CD8-positive, alpha-beta memory T cell (primary cell): ENCODE measurements at regions not wholly inside any gene's neighbourhood (a gene's known extent, or its start where the extent isn't known, plus 50 kb on each side); places are given as distances from the start of the nearest gene placed in this dataset.

Source experiments
- CTCF ChIA-PET: fragments of 350-600 bp; sonication (Branson Sonifier 250); formaldehyde crosslinking; loops from one replicate; lab custom pipeline; 2021; ENCODE audit warnings: antibody characterized with exemption; lab: Charles Lee
- POLR2A ChIA-PET: fragments of 350-600 bp; sonication (Branson Sonifier 250); formaldehyde crosslinking; loops from one replicate; lab custom pipeline; 2021; ENCODE audit warnings: antibody characterized with exemption; lab: Charles Lee
- DNase-seq, 5 donors: peaks; one replicate each; pipeline versions ENCODE4 v3.0.0 to v3.0.0-alpha.2; 2020 to 2022; ENCODE audit warnings: mixed read lengths in 1 of 5
- H3K27ac ChIP-seq: one replicate; pipeline ENCODE4 v1.7.0; 2013; ENCODE audit warnings: low read depth, mild to moderate bottlenecking, low read length, moderate library complexity
- H3K27me3 ChIP-seq: 2 replicates; pipeline ENCODE4 v1.7.0; 2013; ENCODE audit warnings: low read length, mild to moderate bottlenecking; ENCODE audit not compliant: insufficient read depth, poor library complexity, severe bottlenecking
- H3K36me3 ChIP-seq: 2 replicates; pipeline ENCODE4 v1.7.0; 2013; ENCODE audit warnings: mild to moderate bottlenecking, low read length, moderate library complexity; ENCODE audit not compliant: insufficient read depth
- H3K4me1 ChIP-seq: 2 replicates; pipeline ENCODE4 v1.7.0; 2013; ENCODE audit warnings: mild to moderate bottlenecking, low read length, moderate library complexity; ENCODE audit not compliant: insufficient read depth
- H3K4me3 ChIP-seq: 2 replicates; pipeline ENCODE4 v1.7.0; 2013; ENCODE audit warnings: mild to moderate bottlenecking, low read length
- H3K9me3 ChIP-seq: 2 replicates; pipeline ENCODE4 v1.7.0; 2013; ENCODE audit warnings: mild to moderate bottlenecking, low read length
- H3K27ac Mint-ChIP-seq, 8 donors: one replicate each; pipeline ENCODE4 v1.8.0; 2020 to 2021; ENCODE audit warnings: mixed read lengths in 8 of 8, mild to moderate bottlenecking in 6 of 8, inconsistent platforms in 3 of 8, moderate library complexity in 3 of 8
- H3K27me3 Mint-ChIP-seq, 2 donors: one replicate each; pipeline ENCODE4 v1.8.0; 2020 to 2021; ENCODE audit warnings: mixed read lengths in 2 of 2, mild to moderate bottlenecking in 1 of 2, moderate library complexity in 1 of 2
- H3K36me3 Mint-ChIP-seq, 3 donors: one replicate each; pipeline ENCODE4 v1.8.0; 2020 to 2021; ENCODE audit warnings: mixed read lengths in 3 of 3, inconsistent platforms in 1 of 3, mild to moderate bottlenecking in 1 of 3
- H3K4me1 Mint-ChIP-seq, 3 donors: one replicate each; pipeline ENCODE4 v1.8.0; 2020 to 2021; ENCODE audit warnings: mixed read lengths in 3 of 3, inconsistent platforms in 1 of 3, mild to moderate bottlenecking in 1 of 3
- H3K4me3 Mint-ChIP-seq, 7 donors: one replicate each; pipeline ENCODE4 v1.8.0; 2020 to 2021; ENCODE audit warnings: mixed read lengths in 7 of 7, mild to moderate bottlenecking in 6 of 7, moderate library complexity in 4 of 7, inconsistent platforms in 2 of 7
- H3K9me3 Mint-ChIP-seq, 5 donors: one replicate each; pipeline ENCODE4 v1.8.0; 2020 to 2022; ENCODE audit warnings: mixed read lengths in 5 of 5, mild to moderate bottlenecking in 3 of 5, moderate library complexity in 2 of 5, inconsistent platforms in 1 of 5

GRCh38 chr5:115360046-115360685 lies 63.7 kb upstream of the CCDC112 start:
- no peaks in the 10 kb centered on the region for H3K4me1 Mint-ChIP-seq
- H3K36me3 Mint-ChIP-seq = no peaks in the 10 kb centered on the region
- H3K4me3 Mint-ChIP-seq = no peak overlapping the region
- Histone ChIP-seq H3K9me3 (no peaks in the 10 kb centered on the region), H3K4me3 (no peak overlapping the region), H3K27me3 (no peaks in the 10 kb centered on the region), H3K27ac (no peak overlapping the region), H3K36me3 (no peaks in the 10 kb centered on the region), H3K4me1 (no peaks in the 10 kb centered on the region)
- H3K27me3 Mint-ChIP-seq = peaks cover 2 to 19% of the 10 kb centered on the region in 2 donors
- POLR2A ChIA-PET = no interaction called here
- CTCF ChIA-PET = no interaction called here
- no peaks in the 10 kb centered on the region for H3K9me3 Mint-ChIP-seq
- no peak for DNase-seq
- no peak overlapping the region for H3K27ac Mint-ChIP-seq

GRCh38 chr5:115355767-115356381 lies 59.4 kb upstream of the CCDC112 start:
- ChIA-PET CTCF (no interaction called here), POLR2A (no interaction called here)
- Histone ChIP-seq H3K27me3 (no peaks in the 10 kb centered on the region), H3K4me1 (no peaks in the 10 kb centered on the region), H3K4me3 (no peak overlapping the region), H3K9me3 (no peaks in the 10 kb centered on the region), H3K36me3 (no peaks in the 10 kb centered on the region), H3K27ac (no peak overlapping the region)
- Mint-ChIP-seq H3K27ac (no peak overlapping the region), H3K4me3 (no peak overlapping the region), H3K9me3 (peaks cover 0 to 1% (median 0%) of the 10 kb centered on the region in 5 donors), H3K36me3 (no peaks in the 10 kb centered on the region), H3K4me1 (no peaks in the 10 kb centered on the region), H3K27me3 (peaks cover 4 to 42% of the 10 kb centered on the region in 2 donors)
- no peak for DNase-seq

- POLR2A ChIA-PET = no interaction called here
Observed at GRCh38 chr5:115355095-115355494, 58.6 kb upstream of the CCDC112 start.

GRCh38 chr5:115354246-115354645 lies 57.8 kb upstream of the CCDC112 start:
- no peak for DNase-seq
- Mint-ChIP-seq H3K27me3 (peaks cover 7 to 51% of the 10 kb centered on the region in 2 donors), H3K27ac (no peak overlapping the region), H3K4me1 (no peaks in the 10 kb centered on the region), H3K4me3 (no peak overlapping the region), H3K9me3 (peaks cover 0 to 1% (median 0%) of the 10 kb centered on the region in 5 donors), H3K36me3 (no peaks in the 10 kb centered on the region)
- Histone ChIP-seq H3K27ac (no peak overlapping the region), H3K27me3 (no peaks in the 10 kb centered on the region), H3K9me3 (no peaks in the 10 kb centered on the region), H3K4me1 (no peaks in the 10 kb centered on the region), H3K36me3 (no peaks in the 10 kb centered on the region), H3K4me3 (no peak overlapping the region)
- POLR2A ChIA-PET = no interaction called here
- CTCF ChIA-PET = no interaction called here

More at GRCh38 chr5:115355095-115355494, 58.6 kb upstream of the CCDC112 start:
- H3K27ac ChIP-seq = no peak overlapping the region
- H3K4me3 ChIP-seq = no peak overlapping the region
- no peaks in the 10 kb centered on the region for H3K27me3 ChIP-seq
- no peaks in the 10 kb centered on the region for H3K9me3 ChIP-seq
- H3K4me3 Mint-ChIP-seq = no peak overlapping the region
- CTCF ChIA-PET = no interaction called here
- no peak overlapping the region for H3K27ac Mint-ChIP-seq
- H3K4me1 Mint-ChIP-seq = no peaks in the 10 kb centered on the region
- H3K36me3 Mint-ChIP-seq = no peaks in the 10 kb centered on the region
- H3K27me3 Mint-ChIP-seq = peaks cover 7 to 43% of the 10 kb centered on the region in 2 donors
- H3K36me3 ChIP-seq = no peaks in the 10 kb centered on the region
- H3K4me1 ChIP-seq = no peaks in the 10 kb centered on the region
- DNase-seq = no peak
- H3K9me3 Mint-ChIP-seq = peaks cover 0 to 1% (median 0%) of the 10 kb centered on the region in 5 donors

GRCh38 chr5:115352571-115352970 lies 56.1 kb upstream of the CCDC112 start:
- Mint-ChIP-seq H3K4me3 (no peak overlapping the region), H3K27me3 (peaks cover 7 to 54% of the 10 kb centered on the region in 2 donors), H3K9me3 (peaks cover 0 to 1% (median 0%) of the 10 kb centered on the region in 5 donors), H3K27ac (no peak overlapping the region), H3K4me1 (no peaks in the 10 kb centered on the region), H3K36me3 (no peaks in the 10 kb centered on the region)
- POLR2A ChIA-PET = interaction anchor here (0.7 kb wide), 1 partner anchor 222 kb away, joined by 3 read pairs; no protein-coding TSS in a partner anchor
- Histone ChIP-seq H3K4me1 (no peaks in the 10 kb centered on the region), H3K9me3 (no peaks in the 10 kb centered on the region), H3K4me3 (no peak overlapping the region), H3K27me3 (no peaks in the 10 kb centered on the region), H3K36me3 (no peaks in the 10 kb centered on the region), H3K27ac (no peak overlapping the region)
- no peak for DNase-seq
- CTCF ChIA-PET = no interaction called here

- H3K4me3 ChIP-seq = no peak overlapping the region
- POLR2A ChIA-PET = no interaction called here
- peaks cover 0 to 1% (median 0%) of the 10 kb centered on the region in 5 donors for H3K9me3 Mint-ChIP-seq
- H3K27ac Mint-ChIP-seq = no peak overlapping the region
- no peaks in the 10 kb centered on the region for H3K27me3 ChIP-seq
- no peaks in the 10 kb centered on the region for H3K4me1 Mint-ChIP-seq
- peaks cover 8 to 54% of the 10 kb centered on the region in 2 donors for H3K27me3 Mint-ChIP-seq
- no peak overlapping the region for H3K4me3 Mint-ChIP-seq
- H3K4me1 ChIP-seq = no peaks in the 10 kb centered on the region
- no peaks in the 10 kb centered on the region for H3K9me3 ChIP-seq
- DNase-seq = no peak
- CTCF ChIA-PET = no interaction called here
- H3K27ac ChIP-seq = no peak overlapping the region
- no peaks in the 10 kb centered on the region for H3K36me3 Mint-ChIP-seq
- H3K36me3 ChIP-seq = no peaks in the 10 kb centered on the region
Observed at GRCh38 chr5:115351356-115352195, 55.1 kb upstream of the CCDC112 start.

GRCh38 chr5:115350894-115351293 lies 54.4 kb upstream of the CCDC112 start:
- POLR2A ChIA-PET = no interaction called here
- Histone ChIP-seq H3K27ac (no peak overlapping the region), H3K9me3 (no peaks in the 10 kb centered on the region), H3K4me1 (no peaks in the 10 kb centered on the region), H3K27me3 (no peaks in the 10 kb centered on the region), H3K36me3 (no peaks in the 10 kb centered on the region), H3K4me3 (no peak overlapping the region)
- Mint-ChIP-seq H3K4me3 (no peak overlapping the region), H3K4me1 (no peaks in the 10 kb centered on the region), H3K27me3 (peaks cover 8 to 60% of the 10 kb centered on the region in 2 donors), H3K36me3 (no peaks in the 10 kb centered on the region), H3K9me3 (peaks cover 0 to 1% (median 0%) of the 10 kb centered on the region in 5 donors), H3K27ac (no peak overlapping the region)
- CTCF ChIA-PET = no interaction called here
- DNase-seq = no peak
